RCC 7860 (cell line): ENCODE measurements at regions not wholly inside any gene's neighbourhood (a gene's known extent, or its start where the extent isn't known, plus 50 kb on each side); places are given as distances from the start of the nearest gene placed in this dataset.

Experiments
- DNase-seq: peaks from one replicate; pipeline ENCODE4 v3.0.0-alpha.2; 2015; ENCODE audit warnings: low spot score
- FAIRE-seq: peaks from 2 replicates; lab custom pipeline; 2012; peaks lifted over from hg19 to GRCh38; lab: Jason Lieb, UNC

GRCh38 chr7:132072873-132073272 lies 503.4 kb downstream of the PLXNA4 start:
- no peak for DNase-seq
- no peak for FAIRE-seq

DNA sequence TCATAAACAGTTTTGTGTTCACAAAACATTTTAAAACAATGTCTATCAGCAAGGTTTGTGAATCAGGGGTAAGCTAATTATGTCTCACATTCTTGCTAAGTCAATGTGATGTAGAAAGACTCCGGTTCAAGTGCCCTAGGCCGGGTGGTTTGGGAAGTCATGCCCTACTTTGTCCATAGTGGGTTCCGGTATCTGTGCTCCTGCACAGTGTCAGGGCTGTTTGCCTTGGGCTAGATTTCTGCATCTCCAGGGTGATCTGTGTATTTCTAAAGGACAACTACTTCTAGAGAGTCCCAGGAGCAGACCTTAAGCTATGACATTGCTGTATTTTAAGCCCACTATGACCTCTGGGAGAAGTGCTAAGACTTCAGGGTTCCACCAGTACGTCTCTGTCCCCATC lies 504.1 kb downstream of the PLXNA4 start:
- DNase-seq, result no peak
- FAIRE-seq, result no peak

DNA sequence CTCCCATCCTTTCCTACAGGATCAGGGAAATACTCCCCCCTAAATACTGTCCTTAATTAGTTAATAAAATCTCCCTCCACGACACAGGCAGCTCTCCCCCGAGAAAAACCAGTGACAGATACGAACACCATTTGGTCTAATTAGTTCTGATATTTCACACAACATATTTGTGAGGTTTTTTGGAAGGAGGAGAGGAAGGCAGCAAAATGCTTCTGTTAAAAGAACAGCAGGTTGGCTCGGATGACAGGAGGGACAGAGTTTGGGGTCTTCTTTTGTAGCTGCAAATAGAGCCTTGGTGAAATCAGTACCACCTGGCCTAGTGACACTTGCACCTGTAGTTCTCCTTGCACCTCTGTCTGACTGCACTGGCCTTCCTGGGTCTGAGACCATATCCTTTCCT lies 507.0 kb downstream of the PLXNA4 start:
- DNase-seq, result no peak
- no peak for FAIRE-seq

GRCh38 chr7:132066761-132067171 lies 509.5 kb downstream of the PLXNA4 start:
- DNase-seq (no peak), FAIRE-seq (no peak)

GRCh38 chr7:132065989-132066603 lies 509.7 kb upstream of the PODXL start:
- DNase-seq (no peak), FAIRE-seq (no peak)

GRCh38 chr7:132065193-132065988 lies 509.0 kb upstream of the PODXL start:
- DNase-seq (peak; percentile 98), FAIRE-seq (peak; percentile 98)

DNA sequence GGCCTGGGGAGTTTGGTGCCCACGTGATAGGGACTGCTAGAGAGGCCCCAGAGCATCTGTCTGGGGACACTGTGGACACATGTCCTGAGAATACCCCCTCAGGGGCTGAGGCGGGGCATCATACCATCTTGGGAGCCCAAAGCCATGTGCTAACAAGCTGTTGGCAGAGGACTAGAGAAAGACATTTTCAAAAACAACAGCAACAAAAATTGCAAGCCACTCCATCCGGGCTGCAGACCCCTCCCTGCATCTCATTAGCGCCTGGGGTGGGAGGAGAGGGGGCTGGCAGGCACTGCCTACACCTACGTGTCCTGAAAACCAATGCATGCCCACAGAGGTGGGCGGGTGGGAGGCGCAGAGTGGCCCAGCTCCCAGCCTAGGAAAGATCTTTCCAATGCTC lies 507.4 kb upstream of the PODXL start:
- no peak for FAIRE-seq
- no peak for DNase-seq

DNA sequence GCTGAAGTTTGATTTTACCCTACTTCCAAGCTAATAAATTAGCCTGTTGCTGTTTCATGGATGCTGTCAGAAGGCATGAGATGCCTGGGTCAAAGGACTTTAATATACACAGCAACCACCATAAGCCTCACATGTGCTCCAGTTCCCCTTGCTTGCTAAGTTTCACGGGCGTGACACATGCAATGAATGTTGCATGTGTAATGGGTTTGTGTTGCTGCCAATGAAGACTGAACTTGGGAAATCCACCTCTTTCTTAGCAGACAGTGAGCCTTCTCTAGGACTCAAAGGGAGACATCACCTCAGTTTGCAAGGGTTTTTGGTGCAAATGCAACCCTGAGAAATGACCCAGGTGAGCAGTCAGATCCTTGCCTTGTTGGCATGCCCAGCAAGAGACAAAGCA lies 505.5 kb upstream of the PODXL start:
- FAIRE-seq, result no peak

GRCh38 chr7:132059141-132059540 lies 502.7 kb upstream of the PODXL start:
- no peak for FAIRE-seq
- no peak for DNase-seq

More for the DNA sequence above, 505.5 kb upstream of the PODXL start:
- no peak for DNase-seq

DNA sequence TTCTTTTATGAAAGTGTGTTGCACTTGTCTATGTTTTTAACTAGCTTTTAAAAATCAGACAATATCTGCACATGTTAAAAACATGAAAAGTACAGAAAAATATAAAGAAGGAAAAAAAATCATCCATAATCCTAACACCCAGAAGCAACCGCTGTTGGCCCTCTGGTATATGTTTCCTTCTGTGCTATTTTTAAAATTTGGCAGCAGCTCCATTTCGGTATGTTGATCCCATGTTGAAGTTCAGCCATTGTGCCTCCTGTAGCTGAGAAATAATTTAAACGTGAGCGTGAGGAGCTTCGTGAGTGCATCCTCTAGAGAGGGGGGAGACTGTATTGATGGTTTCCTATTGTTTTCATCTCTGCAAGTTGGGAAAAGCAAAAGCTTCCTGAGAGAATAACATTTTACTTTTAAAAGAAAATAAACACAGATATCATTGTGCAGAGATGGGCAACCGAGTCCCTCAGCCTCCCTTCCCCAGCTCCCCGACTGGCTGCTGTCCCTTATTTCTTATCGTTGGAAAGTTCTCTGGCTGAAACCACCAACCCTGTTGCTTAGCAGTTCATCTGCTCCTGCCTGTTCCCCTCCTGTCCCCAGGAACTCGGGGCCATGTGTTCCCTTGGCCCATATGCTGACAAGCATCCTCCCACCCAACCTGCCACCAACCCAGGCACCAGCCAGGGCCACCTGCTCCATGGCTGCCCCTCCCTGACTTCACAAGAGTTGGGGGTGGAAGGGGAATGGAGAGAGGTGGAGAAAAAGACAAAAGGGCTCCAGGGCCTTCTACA lies 499.1 kb upstream of the PODXL start:
- DNase-seq (no peak), FAIRE-seq (no peak)

DNA sequence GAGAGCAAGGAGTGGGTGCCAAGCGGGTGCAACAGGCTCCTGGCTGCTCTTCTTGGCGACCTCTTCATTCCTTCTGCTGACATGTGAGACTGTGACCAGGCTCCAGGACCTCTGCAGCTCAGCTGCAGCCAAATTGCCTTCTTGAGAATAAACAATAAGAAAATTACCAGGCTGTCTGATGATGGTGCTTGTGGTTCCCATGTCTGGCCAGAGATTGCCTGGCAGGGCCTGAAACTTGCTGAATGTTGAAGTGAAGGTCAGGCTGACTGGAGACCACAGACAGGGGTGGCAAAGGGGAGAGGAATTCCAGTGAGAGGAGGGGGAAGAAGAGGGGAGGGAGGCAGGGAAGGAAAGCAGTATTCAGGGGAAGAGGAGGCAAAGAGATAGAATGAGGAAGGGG lies 497.4 kb upstream of the PODXL start:
- FAIRE-seq, result no peak
- DNase-seq, result no peak

DNA sequence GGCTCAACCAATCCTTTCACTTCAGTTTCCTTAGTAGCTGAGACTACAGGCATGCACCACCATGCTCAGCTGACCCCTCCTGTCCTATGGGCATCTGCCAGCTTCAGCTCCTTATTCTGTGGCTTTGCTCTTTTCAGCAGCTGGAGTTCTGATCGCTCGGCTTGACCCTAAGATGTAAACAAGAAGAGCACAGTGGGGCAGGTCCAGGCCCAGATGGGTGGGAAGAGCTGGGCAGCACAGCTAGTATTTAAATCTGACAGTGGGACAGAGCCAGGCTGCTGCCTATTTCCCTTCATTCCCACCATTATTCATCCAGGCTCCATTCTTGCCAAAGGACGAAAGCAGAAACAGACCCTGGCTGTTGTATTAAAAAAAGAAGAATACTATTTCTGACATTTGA lies 494.9 kb upstream of the PODXL start:
- FAIRE-seq (no peak), DNase-seq (no peak)

- DNase-seq, result no peak
- FAIRE-seq, result no peak
Observed at GRCh38 chr7:132049462-132050304, 493.3 kb upstream of the PODXL start.

DNA sequence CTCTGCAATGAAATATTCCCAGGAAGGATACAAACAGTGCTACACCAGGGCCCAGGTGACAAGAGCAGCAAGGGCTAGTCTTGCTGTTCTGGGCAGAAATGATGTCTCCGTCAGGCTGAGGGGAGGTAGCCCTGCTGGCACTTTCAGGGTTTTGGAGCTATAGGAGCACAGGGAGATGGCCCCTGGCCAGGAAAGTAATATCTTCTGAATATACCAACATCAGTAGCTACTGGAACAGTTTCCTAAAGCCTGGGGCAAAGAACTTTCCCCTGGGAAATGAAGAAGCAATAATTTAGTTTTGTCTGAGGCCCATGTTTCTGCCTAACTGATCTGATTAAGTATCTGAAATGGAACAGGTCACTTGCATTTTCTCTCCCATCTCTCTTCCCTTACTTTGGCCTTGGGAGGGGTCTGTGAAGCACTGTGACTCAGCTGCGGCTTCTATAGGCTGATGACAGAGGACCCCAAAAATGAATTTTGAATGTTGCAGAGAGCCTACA lies 489.1 kb upstream of the PODXL start:
- FAIRE-seq (no peak), DNase-seq (no peak)

DNA sequence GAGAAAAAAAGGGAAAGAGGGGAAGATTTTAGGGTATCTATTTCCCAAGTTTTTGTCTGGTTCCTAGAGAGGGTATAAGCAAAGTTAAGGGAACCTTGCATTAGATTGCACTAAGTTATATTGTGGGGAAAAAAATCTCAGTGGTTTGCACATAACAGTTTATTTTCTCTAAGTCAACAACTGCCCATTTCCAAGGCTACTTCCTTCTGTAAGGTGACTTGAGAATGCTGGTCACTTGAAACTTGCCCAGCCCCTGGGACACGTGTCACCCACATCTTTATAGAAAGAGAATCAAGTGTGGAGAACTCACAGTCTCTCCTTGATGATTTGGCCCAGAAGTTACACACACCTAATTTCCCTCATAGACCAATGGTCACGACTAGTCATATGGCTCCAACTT lies 488.6 kb upstream of the PODXL start:
- DNase-seq (no peak), FAIRE-seq (no peak)

GRCh38 chr7:132044247-132044646 lies 487.8 kb upstream of the PODXL start:
- DNase-seq, result no peak
- no peak for FAIRE-seq

- no peak for FAIRE-seq
- no peak for DNase-seq
Observed at GRCh38 chr7:132041108-132041507, 484.7 kb upstream of the PODXL start.

DNA sequence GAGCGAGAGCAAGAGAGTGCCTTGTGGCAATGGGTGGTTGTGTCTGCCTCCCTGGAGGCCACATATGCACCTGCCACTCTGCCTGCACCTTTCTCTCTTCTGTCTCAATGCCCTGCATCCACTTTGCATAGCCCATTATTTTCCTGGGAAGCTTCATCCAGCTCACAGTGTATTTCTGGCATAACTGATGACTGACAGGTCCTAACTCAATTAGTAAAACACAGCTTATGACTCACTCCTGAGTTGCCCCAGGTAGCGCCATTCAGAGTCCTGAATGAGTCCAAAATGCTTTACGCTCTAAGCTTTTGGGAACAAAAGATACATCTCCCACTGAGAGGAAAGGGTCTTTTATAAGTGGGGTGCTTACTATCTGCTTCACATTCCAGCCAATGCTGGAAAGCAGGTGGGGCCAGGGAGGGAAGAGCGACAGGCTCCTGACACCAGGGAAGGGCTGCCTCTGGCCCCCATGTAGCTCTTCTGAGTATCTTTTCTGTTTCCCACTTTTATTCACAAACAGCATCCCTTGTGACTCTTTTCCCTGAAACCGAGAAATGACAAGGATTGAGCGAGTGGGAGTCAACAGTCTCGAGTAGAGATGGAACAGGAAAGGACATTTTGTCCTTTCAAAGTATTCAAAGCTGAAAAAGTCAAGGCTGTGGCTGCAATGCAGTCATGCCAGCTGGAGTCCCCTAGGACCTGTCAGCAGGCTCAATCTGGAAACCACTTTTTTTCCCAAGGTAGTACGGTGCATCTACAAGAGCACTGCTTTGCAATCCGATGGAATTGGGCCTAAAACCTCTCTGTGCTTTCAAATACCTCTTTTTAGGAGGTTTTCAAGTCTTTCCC lies 479.3 kb upstream of the PODXL start:
- no peak for FAIRE-seq

DNA sequence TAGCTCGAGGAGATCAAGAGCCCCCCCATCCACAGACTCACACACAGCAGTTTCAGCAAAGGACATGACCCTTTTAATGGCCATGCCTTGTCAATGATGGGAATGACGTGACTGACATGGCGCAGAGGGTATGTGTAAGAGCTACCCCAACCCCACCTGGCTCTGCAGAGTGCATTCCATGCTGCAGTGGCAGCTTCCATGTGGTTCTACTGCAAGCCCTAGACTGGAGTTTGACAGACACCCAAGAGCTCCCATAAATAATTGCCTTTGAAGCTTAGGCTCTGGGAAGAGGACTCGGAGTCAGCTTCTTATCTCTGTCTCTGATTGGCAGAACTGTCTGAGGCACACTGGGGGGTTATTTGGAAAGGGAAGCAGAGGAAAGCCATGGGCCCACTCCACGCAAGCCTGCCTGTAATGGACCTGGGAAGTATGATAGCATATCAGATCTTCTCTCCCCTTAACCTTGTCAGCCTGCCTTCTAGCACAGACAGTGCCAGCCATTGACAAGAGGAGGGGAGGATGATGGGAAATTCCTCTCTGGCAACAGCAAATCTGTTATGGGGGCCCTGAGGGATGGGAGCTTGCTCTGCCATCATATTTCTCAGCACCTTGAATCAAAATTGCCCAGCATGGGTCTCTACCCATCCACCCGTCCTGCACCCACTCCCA lies 478.5 kb upstream of the PODXL start:
- FAIRE-seq, result no peak
- no peak for DNase-seq

More for the DNA sequence above, 479.3 kb upstream of the PODXL start:
- DNase-seq, result no peak
